COR-L47 (cell line): ENCODE measurements at regions not wholly inside any gene's neighbourhood (a gene's known extent, or its start where the extent isn't known, plus 50 kb on each side); places are given as distances from the start of the nearest gene placed in this dataset.

ENCODE experiments used
- DNase-seq: peaks from one replicate; lab custom pipeline; 2025; lab: John Stamatoyannopoulos, UW

DNA sequence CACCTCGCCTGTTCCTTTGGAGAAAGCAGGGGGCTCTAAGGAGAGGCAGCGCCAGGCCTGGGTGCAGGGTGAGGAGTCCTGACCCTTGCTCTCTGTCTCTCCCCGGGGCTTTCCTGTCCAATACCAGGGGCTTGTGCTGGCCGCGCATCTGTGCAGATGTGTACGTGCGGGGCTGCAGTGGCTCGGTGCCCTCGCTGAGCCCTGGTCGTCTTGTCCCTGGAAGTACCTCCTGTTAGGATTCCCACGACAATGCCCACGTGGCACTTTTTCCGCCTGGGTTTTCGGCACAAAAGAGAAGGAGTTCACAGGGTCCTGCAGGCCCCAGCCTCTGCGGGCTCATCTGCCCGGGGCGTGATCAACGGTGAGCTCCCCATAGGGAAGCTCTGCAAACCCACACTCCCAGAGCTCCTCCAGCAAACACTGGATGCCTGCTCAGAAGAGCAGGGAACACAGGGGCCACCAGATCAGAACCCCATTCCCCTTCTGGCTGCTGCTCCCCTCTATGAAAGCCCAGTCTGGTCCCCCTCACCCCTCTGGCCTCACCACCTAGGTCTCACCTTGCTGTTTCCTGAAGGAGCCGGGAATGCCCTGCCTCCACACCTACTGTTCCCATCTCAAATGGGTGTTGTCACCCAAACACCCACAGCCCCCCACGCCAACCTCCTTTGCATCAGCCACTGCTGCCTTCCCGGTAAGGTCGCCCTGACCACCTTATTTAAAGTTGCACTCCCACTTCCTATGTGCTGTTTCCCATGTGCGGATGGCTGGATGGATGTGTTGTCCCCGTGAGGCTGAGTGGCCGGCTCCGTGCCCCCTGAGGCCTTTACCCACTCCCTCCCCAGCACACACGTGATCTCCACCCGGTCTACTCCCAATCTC is 62.6 kb upstream of the PRR20G start:
- no peak for DNase-seq

DNA sequence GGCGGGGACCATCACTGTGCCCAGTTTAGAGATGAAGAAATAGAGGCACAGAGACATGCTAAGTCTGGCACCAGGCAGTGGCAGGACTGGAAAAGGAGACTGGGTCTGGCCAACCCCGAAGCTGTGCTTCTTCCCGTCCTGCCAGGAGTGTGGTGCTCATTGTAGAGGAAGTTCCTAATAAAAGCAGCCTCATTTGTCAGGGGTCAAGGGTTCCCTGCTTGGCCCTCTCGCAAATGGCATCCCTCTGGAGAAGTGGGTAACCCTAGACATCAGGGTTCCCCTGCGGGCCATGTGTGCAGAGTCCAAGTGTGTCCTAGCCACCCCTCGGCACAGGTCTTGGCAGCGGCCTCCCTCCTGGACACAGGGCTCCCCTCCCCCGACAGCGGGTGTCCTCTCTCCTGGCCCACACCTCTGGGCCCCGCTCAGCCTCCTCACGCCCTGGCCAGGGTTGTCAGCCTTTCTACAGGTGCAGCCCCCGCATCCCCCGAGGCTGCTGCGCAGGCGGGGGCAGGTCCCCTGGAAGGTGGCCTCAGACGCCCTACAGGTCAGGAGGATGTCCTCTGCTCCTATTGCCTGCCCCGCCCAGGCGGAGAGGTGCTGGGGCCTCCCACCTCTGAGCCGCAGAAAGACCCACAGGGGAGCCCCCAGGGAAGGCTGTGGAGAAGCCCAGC is 61.8 kb upstream of the PRR20G start:
- no peak for DNase-seq

DNA sequence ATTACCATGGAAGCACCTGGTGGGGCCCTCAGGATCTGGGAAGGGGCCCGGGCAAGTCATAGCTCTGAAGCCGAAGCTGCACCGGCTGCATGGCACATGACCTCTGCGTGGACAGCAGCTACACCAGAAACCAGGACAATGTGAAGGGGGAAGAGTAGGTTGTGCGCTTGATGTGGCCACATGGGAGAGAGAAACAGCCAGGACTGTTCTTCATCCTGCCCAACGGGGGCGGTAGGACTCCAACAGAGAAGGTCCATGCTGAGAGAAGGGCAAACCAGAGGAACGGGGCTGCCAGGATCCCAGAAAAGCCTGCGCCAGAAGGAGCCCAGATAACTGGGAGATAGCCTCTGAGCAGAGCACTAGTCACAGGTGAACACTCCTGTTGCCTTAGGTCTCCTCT is 54.9 kb upstream of the PRR20G start:
- DNase-seq, result no peak

DNA sequence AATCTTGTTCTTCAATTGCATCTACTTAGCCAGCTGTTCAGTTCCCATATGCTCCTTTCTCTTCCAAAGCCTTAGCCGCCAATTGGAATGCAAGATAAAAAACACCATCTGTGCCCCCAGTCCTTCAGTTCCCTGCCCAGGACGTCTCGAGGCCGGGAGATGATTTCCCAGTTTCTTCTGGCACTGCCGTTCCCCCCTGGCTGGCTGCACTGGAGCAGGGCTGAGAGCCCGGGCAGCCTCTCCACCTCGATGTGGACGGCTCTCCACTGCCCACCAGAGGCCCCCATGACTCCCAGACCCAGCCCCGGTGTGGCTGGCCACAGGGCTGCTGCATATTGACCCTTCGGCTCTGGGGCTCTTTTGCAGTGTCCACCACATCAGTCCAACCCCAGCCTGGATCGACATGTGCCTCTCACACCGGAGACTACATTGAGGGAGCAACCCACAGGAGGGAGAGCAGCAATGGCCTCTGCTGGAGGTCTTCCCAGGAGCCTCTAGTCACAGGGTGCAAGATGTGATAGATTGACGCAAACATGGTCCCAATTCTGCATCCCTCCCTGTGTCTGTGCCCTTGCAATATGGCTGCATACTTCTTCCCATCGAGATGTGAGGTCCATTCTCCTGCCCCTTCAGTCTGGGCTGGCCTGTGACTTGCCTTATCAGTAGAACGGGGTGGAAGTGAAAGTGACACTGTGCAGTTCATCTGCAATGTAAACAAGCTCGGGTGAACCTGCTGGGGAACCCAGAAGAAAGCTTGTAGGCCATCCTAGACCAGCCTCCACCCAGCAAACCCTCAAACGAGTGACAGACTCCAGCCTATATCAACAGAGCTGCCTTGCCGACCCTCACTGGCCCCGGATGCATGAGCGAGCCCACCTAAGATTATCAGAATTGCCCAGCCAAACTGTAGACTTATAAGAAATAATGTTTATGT is 52.3 kb upstream of the PRR20G start:
- no peak for DNase-seq

DNA sequence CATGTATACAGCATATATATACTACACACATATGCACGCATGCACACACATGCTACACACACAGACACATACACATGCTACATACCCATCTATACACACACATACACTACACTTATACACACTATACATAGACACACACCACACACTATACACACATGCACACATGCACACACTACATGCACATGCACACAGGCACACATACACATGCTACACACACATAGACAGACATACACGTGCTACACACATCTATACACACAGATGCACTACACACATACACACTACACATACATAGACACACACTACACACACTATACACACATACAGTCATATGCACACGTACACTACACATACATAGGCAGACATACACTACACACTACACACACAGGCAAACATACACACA is 51.2 kb upstream of the PRR20G start:
- DNase-seq, result no peak

DNA sequence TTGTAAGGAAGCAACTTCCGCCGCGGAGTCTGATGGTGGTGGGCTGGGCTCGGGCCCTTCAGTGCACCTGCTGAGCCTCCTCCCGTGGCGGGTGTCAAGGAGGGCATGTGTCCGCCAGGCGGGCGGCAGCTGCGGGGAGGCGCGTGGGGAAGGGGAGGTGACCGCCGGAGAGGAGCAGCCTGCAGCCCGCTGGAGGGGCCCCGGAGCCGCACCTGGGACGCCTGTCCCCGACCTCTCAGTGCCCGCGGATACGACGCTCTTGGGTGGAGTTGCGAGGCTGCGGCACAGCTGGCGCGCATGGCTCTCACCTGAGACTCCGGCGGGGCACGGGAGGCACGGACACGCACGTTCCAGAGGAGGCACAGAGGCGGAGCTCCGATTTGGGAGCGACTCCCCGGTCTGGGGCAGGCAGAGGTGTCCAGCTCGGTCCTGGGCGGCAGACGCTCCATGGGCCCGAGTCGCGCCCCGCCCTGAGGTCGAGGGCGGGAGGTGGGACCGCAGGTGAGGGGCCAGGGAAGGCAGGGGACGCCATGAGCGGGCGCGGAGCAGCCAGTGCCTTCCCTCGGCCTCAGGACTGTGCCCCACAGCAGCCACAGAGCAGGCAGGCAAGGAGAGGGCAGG is 50.2 kb upstream of the PRR20G start:
- DNase-seq, result no peak
